ENCODE measurements at regions not wholly inside any gene's neighbourhood (a gene's known extent, or its start where the extent isn't known, plus 50 kb on each side); places are given as distances from the start of the nearest gene placed in this dataset.

DNA sequence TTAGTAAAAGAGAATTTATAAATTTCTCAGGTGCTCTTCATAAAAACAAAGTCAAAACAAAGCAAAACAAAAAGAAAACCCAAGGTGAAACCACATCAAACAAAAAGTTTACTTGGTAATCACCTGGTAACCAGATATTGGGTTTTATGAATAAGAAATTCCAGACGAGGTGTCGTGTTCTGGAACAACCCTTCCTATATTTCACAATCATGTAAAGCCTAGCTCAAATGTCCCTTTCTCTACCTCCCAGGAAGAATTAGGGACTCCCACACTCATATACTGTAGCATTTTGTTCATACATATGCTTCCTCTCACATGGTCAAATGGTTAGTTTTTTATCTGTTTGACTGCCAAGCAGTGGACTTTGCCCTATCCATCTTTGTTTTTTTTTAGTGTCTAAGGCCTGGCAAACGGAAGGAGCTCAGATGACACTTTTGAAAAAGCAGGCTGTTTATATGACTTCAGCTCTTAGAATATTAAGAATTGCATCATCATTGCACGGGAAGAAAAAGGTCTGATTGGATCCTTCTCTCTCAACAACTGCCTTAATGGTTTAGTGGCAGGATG, 326.7 kb upstream of the TBL1XR1 start:
- H3K4me3 ChIP-seq (replicated peaks; ENCODE audit: low read depth, low read length): no peak overlapping the region
- DNase-seq (ENCODE audit: extremely low read depth, low read depth): no peak
- TF ChIP-seq, protein P1, sequence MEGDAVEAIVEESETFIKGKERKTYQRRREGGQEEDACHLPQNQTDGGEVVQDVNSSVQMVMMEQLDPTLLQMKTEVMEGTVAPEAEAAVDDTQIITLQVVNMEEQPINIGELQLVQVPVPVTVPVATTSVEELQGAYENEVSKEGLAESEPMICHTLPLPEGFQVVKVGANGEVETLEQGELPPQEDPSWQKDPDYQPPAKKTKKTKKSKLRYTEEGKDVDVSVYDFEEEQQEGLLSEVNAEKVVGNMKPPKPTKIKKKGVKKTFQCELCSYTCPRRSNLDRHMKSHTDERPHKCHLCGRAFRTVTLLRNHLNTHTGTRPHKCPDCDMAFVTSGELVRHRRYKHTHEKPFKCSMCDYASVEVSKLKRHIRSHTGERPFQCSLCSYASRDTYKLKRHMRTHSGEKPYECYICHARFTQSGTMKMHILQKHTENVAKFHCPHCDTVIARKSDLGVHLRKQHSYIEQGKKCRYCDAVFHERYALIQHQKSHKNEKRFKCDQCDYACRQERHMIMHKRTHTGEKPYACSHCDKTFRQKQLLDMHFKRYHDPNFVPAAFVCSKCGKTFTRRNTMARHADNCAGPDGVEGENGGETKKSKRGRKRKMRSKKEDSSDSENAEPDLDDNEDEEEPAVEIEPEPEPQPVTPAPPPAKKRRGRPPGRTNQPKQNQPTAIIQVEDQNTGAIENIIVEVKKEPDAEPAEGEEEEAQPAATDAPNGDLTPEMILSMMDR (IDR thresholded peaks at IDR 0.05; ENCODE audit: low read depth, low read length, missing control alignments): no peak

DNA sequence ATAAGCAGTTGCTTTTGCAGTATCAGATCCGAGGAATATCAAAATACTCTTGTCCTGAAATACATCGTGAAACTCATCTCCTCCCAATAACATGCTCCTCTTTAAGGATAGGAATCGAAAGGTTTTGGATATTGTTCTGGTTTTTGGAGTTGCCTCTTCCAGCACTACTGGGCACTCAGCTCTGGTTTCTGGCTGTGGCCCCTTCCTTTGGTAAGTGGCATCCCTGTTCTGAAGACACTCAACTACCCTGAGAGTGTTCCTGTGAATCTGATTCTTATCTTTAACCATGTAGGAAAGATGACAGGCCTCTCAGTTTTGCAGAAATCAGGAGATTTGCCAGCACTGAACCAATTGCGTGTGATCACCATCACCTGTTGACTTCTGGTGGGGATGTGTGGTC, 327.5 kb upstream of the TBL1XR1 start:
- TF ChIP-seq, protein P1 (IDR thresholded peaks at IDR 0.05; ENCODE audit: low read depth, low read length, missing control alignments): no peak
- no peak for DNase-seq (ENCODE audit: extremely low read depth, low read depth)
- H3K4me3 ChIP-seq (replicated peaks; ENCODE audit: low read depth, low read length): no peak overlapping the region

DNA sequence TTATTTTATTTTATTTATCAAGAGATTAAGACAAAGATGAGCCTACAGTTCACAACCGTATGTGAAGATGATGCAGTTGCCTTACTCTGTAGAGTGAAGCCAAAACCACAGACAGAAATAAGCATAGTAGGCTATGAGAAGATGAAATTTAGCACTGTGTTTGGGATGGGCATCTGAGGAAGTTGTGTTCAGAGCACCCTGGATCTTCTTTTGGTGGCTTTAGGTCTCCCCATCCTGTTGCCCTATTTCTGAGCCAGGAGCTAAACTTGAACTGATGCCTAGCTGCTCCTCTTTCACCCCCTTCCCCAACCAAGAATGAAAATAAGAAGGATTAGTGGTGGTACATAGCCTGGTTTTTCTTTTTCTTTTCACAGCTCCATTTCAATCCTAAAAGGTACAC, 328.1 kb upstream of the TBL1XR1 start:
- TF ChIP-seq, protein P1 (IDR thresholded peaks at IDR 0.05; ENCODE audit: low read depth, low read length, missing control alignments): no peak
- H3K4me3 ChIP-seq (replicated peaks; ENCODE audit: low read depth, low read length): no peak overlapping the region
- DNase-seq (ENCODE audit: extremely low read depth, low read depth): no peak

DNA sequence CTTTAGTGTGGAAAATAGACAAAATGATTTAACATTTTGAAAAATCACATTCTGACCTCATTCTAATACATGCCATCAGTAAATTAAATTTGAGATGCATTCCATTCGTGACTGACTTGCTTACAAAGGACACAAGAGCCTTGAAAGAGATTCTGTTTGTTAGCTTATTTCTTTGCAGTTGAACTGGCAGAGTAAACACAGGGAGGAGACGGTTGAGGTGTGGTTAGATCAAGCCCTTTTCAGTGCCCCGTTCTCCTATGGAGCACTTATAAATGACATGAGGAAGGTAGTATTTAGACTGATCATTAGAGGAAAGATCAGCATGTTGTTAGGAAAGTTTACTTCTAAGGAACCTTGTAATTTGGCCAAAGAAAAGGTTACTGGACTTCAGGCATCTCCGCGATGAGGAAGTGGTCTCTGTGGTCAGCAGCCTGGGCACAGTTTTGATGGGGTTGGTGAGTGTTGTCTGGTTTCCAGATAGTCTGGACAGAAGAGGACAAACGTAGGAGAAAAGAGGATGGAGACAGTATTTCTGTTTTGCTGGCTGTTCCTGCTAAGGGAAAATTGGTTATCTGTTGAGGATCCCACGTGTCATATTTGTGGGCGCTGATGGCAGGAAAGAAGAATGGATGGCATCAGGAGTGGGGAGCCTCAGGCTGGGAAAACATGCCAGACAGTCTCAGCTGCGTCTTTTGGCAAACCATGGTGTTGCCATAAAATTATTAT, 328.9 kb upstream of the TBL1XR1 start:
- no peak for DNase-seq (ENCODE audit: extremely low read depth, low read depth)
- TF ChIP-seq, protein P1 (IDR thresholded peaks at IDR 0.05; ENCODE audit: low read depth, low read length, missing control alignments): no peak
- no peak overlapping the region for H3K4me3 ChIP-seq (replicated peaks; ENCODE audit: low read depth, low read length)

DNA sequence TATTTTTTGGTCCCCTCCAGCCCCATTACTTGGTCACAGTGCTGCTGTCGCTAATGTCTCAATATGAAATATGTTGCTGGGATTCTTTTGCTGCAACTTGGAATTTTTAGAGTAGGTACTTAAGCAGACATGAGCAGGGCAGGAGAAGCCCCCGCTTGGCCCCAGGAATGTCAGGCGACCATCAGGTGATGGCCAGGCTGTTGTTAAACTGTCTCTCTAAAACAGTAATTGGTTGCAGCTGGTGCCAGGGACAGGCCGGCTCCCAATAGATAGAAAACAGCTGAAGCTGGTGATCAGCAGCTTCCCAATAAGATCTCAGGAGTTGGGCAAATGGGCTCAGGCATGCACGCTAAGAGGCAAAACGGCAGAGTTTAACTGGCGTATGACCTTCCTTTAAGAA, 329.9 kb upstream of the TBL1XR1 start:
- DNase-seq (ENCODE audit: extremely low read depth, low read depth): no peak
- H3K4me3 ChIP-seq (replicated peaks; ENCODE audit: low read depth, low read length): no peak overlapping the region
- TF ChIP-seq, protein P1 (IDR thresholded peaks at IDR 0.05; ENCODE audit: low read depth, low read length, missing control alignments): no peak

DNA sequence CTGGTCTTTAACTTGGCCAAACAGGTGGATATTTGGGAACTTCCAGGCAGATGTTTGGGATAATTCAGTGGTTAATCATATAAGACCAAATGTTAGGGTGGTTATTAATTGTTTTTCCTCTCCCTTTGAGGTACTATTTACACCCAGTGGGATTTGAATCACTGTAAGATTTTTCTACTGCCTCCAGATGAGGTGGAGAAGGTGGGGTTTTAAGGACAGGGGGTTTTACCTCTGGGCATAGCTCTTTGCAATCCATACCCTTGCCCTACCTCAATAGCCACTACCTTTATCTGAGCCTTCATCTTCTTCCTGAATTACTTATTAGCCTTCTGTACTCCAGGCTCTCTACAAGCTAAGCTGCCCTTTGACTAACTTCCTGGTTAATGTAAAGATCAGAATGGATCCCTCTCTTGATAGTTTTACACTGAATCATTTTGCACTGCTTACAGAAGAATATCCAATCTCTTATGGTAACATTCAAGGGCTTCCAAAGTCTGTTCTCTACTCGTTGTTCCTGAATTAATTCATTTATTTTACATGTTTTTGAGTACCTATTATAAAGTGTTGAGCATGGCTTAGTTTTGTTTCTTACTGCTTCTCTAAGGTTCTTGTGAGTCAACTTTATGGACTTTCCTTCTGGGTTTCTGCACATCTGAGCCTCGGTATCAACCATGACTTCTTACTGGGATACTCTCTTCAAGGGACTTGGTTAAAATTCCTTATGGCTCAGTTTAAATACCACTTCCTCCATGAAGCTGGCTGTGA, 331.2 kb upstream of the TBL1XR1 start:
- DNase-seq (ENCODE audit: extremely low read depth, low read depth): no peak
- H3K4me3 ChIP-seq (replicated peaks; ENCODE audit: low read depth, low read length): no peak overlapping the region
- TF ChIP-seq, protein P1 (IDR thresholded peaks at IDR 0.05; ENCODE audit: low read depth, low read length, missing control alignments): no peak

All from HFF-Myc (cell line).